Smooth muscle cell (in vitro differentiated cells): ENCODE measurements at regions not wholly inside any gene's neighbourhood (a gene's known extent, or its start where the extent isn't known, plus 50 kb on each side); places are given as distances from the start of the nearest gene placed in this dataset.

Experiments
- DNase-seq: peaks from one replicate; lab custom pipeline; 2025; ENCODE audit not compliant: unreplicated experiment; lab: John Stamatoyannopoulos, UW
- H2AFZ ChIP-seq: fragments of 200-600 bp; sonication (generic); 2 replicates; pipeline ENCODE4 v1.6.0; 2016; ENCODE audit warnings: antibody characterized with exemption, low read depth, mild to moderate bottlenecking
- H3F3A ChIP-seq: fragments of 200-600 bp; sonication (generic); 2 replicates; pipeline ENCODE4 v1.6.0; 2017; ENCODE audit warnings: antibody characterized with exemption, low read depth
- H3K27ac ChIP-seq: fragments of 200-600 bp; sonication (generic); 2 replicates; pipeline ENCODE4 v1.5.1; 2016; ENCODE audit warnings: low read depth, mild to moderate bottlenecking
- H3K27me3 ChIP-seq: fragments of 200-600 bp; sonication (generic); 2 replicates; pipeline ENCODE4 v1.6.1; 2016; ENCODE audit warnings: low read depth, mild to moderate bottlenecking
- H3K36me3 ChIP-seq: fragments of 200-600 bp; sonication (generic); 2 replicates; pipeline ENCODE4 v1.5.1; 2016; ENCODE audit warnings: low read depth
- H3K4me1 ChIP-seq: fragments of 200-600 bp; sonication (generic); 2 replicates; pipeline ENCODE4 v1.5.1; 2016; ENCODE audit warnings: low read depth
- H3K4me2 ChIP-seq: fragments of 200-600 bp; sonication (generic); 2 replicates; pipeline ENCODE4 v1.6.0; 2016; ENCODE audit warnings: mild to moderate bottlenecking
- H3K4me3 ChIP-seq: fragments of 200-600 bp; sonication (generic); 2 replicates; pipeline ENCODE4 v1.5.1; 2016; ENCODE audit warnings: mild to moderate bottlenecking
- H3K79me2 ChIP-seq: fragments of 200-600 bp; sonication (generic); 2 replicates; pipeline ENCODE4 v1.6.0; 2016; ENCODE audit warnings: low read depth, mild to moderate bottlenecking
- H3K9ac ChIP-seq: fragments of 200-600 bp; sonication (generic); 2 replicates; pipeline ENCODE4 v1.6.0; 2016; ENCODE audit warnings: low read depth
- H3K9me3 ChIP-seq: fragments of 200-600 bp; sonication (generic); replicated peaks from 2 replicates; pipeline ENCODE4 v1.5.1; 2016; ENCODE audit warnings: low read depth
- H4K20me1 ChIP-seq: fragments of 200-600 bp; sonication (generic); 2 replicates; pipeline ENCODE4 v1.6.0; 2016; ENCODE audit warnings: low read depth
- WGBS: methylation state at CpG from one replicate; pipeline ENCODE4 v1.1.7; 2016; ENCODE audit warnings: low lambda C conversion rate; 5-methylcytosine and 5-hydroxymethylcytosine counted together
- TF ChIP-seq, protein P1 (sequence below): fragments of 200-600 bp; sonication (generic); IDR thresholded peaks from 2 replicates; pipeline ENCODE4 v1.5.1; 2017; ENCODE audit warnings: borderline replicate concordance, mild to moderate bottlenecking, antibody characterized with exemption; ENCODE audit not compliant: insufficient read depth, poor library complexity, severe bottlenecking

DNA sequence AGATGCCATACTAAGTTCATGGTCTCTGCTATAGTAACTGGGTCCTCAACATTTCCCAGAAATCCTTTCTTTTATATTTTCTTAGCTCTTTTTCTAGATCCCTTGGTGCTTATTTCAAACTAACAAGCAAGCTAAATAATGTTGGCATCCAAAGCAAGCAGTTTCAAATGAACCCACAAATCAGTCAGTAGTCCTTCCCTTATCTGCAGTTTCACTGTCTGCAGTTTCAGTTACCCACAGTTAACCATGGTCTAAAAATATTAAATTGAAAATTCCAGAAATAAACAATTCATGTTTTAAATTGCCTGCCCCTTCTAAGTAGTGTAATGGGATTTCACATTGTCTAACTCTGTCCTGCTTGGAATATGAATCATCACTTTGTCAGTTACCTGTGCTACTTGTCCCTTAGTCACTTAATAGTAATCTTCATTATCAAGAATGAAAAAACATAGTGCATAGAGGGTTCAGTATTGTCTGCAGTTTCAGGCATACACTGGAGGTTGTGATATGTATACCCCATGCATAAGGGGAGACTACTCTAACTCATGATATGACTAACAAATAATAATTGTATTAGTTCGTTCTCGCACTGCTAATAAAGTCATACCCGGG is 633.7 kb downstream of the MECOM start:
- H3K4me1 ChIP-seq: no peaks in the 10 kb centered on the region
- H3K79me2 ChIP-seq: no peaks in the 10 kb centered on the region
- H3K9me3 ChIP-seq: no peaks in the 10 kb centered on the region
- no peak overlapping the region for H3K27ac ChIP-seq
- no peaks in the 10 kb centered on the region for H3K36me3 ChIP-seq
- H3F3A ChIP-seq: no peaks in the 10 kb centered on the region
- H4K20me1 ChIP-seq: no peaks in the 10 kb centered on the region
- no peak for DNase-seq
- 96% methylated on average over 3 of the region's 3 CpGs for WGBS
- no peak overlapping the region for H3K9ac ChIP-seq
- H2AFZ ChIP-seq: no peak overlapping the region
- TF ChIP-seq, protein P1, sequence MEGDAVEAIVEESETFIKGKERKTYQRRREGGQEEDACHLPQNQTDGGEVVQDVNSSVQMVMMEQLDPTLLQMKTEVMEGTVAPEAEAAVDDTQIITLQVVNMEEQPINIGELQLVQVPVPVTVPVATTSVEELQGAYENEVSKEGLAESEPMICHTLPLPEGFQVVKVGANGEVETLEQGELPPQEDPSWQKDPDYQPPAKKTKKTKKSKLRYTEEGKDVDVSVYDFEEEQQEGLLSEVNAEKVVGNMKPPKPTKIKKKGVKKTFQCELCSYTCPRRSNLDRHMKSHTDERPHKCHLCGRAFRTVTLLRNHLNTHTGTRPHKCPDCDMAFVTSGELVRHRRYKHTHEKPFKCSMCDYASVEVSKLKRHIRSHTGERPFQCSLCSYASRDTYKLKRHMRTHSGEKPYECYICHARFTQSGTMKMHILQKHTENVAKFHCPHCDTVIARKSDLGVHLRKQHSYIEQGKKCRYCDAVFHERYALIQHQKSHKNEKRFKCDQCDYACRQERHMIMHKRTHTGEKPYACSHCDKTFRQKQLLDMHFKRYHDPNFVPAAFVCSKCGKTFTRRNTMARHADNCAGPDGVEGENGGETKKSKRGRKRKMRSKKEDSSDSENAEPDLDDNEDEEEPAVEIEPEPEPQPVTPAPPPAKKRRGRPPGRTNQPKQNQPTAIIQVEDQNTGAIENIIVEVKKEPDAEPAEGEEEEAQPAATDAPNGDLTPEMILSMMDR: no peak
- H3K4me3 ChIP-seq: no peak overlapping the region
- no peak overlapping the region for H3K4me2 ChIP-seq
- H3K27me3 ChIP-seq: no peaks in the 10 kb centered on the region

GRCh38 chr3:169028716-169029115 is 634.8 kb downstream of the MECOM start:
- no peak overlapping the region for H3K4me3 ChIP-seq
- no peak overlapping the region for H3K27ac ChIP-seq
- no peaks in the 10 kb centered on the region for H3K27me3 ChIP-seq
- no peak overlapping the region for H2AFZ ChIP-seq
- H3F3A ChIP-seq: no peaks in the 10 kb centered on the region
- H3K4me1 ChIP-seq: no peaks in the 10 kb centered on the region
- no peaks in the 10 kb centered on the region for H3K36me3 ChIP-seq
- no peak overlapping the region for H3K9ac ChIP-seq
- TF ChIP-seq, protein P1: no peak
- no peak overlapping the region for H3K4me2 ChIP-seq
- 93% methylated on average over 5 of the region's 5 CpGs for WGBS
- H4K20me1 ChIP-seq: no peaks in the 10 kb centered on the region
- H3K9me3 ChIP-seq: no peaks in the 10 kb centered on the region
- DNase-seq: no peak
- no peaks in the 10 kb centered on the region for H3K79me2 ChIP-seq

GRCh38 chr3:169026543-169027182 is 636.8 kb downstream of the MECOM start:
- H3K27ac ChIP-seq: no peak overlapping the region
- no peaks in the 10 kb centered on the region for H3K4me1 ChIP-seq
- DNase-seq: no peak
- H3K27me3 ChIP-seq: no peaks in the 10 kb centered on the region
- no peak overlapping the region for H3K4me2 ChIP-seq
- H2AFZ ChIP-seq: no peak overlapping the region
- no peak overlapping the region for H3K9ac ChIP-seq
- no peaks in the 10 kb centered on the region for H4K20me1 ChIP-seq
- TF ChIP-seq, protein P1: no peak
- H3K9me3 ChIP-seq: no peaks in the 10 kb centered on the region
- WGBS: 83% methylated on average over 5 of the region's 5 CpGs
- no peaks in the 10 kb centered on the region for H3K79me2 ChIP-seq
- no peaks in the 10 kb centered on the region for H3F3A ChIP-seq
- no peaks in the 10 kb centered on the region for H3K36me3 ChIP-seq
- no peak overlapping the region for H3K4me3 ChIP-seq

DNA sequence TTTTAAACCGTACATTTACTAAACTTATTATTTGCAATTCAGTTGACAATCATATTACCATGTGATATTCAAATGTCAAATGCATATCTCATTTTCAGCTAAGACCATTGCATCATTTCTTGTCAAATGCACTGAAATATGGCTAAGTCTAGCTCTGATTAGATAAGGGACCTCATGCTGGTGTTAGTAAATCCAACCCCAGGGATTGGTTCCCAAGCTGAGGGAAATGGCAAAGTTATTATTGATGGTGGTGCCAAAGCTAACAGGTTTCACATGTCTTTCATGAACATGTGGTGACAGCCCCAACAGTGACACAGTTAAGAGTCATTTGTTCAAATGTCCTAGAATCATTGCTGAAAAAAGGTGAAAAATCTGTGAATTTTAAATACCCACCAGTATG is 641.1 kb downstream of the MECOM start:
- H3K4me3 ChIP-seq: no peak overlapping the region
- H3K9me3 ChIP-seq: no peaks in the 10 kb centered on the region
- no peak overlapping the region for H3K9ac ChIP-seq
- DNase-seq: no peak
- H3K4me1 ChIP-seq: no peaks in the 10 kb centered on the region
- WGBS: 90% methylated on average over 1 of the region's 1 CpG
- no peaks in the 10 kb centered on the region for H3F3A ChIP-seq
- no peaks in the 10 kb centered on the region for H3K27me3 ChIP-seq
- TF ChIP-seq, protein P1: no peak
- no peaks in the 10 kb centered on the region for H3K36me3 ChIP-seq
- H2AFZ ChIP-seq: no peak overlapping the region
- no peak overlapping the region for H3K27ac ChIP-seq
- H4K20me1 ChIP-seq: no peaks in the 10 kb centered on the region
- no peaks in the 10 kb centered on the region for H3K79me2 ChIP-seq
- no peak overlapping the region for H3K4me2 ChIP-seq
